ENCODE measurements at regions not wholly inside any gene's neighbourhood (a gene's known extent, or its start where the extent isn't known, plus 50 kb on each side); places are given as distances from the start of the nearest gene placed in this dataset.

DNA sequence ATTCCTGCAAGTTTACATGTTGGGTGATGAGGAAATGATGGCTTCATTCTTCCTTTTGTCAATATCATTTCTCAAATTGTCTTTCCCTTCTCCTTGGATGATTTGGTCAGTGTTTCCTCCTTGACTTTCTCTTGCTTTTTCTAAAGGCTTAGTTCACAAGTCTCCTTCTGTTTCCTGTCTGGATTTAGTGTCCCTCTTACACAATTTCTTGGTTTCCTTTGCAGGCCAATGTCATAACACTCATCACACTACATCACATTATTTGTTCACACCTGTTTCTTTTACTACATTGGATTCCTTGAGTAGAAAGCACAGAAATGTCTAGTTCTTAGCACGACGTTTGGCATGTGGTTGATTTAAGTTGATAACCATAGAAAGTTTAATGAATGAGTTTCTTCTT lies 490.7 kb downstream of the TDRD3 start:
- TF ChIP-seq, protein P1, sequence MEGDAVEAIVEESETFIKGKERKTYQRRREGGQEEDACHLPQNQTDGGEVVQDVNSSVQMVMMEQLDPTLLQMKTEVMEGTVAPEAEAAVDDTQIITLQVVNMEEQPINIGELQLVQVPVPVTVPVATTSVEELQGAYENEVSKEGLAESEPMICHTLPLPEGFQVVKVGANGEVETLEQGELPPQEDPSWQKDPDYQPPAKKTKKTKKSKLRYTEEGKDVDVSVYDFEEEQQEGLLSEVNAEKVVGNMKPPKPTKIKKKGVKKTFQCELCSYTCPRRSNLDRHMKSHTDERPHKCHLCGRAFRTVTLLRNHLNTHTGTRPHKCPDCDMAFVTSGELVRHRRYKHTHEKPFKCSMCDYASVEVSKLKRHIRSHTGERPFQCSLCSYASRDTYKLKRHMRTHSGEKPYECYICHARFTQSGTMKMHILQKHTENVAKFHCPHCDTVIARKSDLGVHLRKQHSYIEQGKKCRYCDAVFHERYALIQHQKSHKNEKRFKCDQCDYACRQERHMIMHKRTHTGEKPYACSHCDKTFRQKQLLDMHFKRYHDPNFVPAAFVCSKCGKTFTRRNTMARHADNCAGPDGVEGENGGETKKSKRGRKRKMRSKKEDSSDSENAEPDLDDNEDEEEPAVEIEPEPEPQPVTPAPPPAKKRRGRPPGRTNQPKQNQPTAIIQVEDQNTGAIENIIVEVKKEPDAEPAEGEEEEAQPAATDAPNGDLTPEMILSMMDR (IDR thresholded peaks at IDR 0.05; ENCODE audit: low read depth, low read length, poor library complexity, severe bottlenecking) = no peak
- no peak for TF ChIP-seq EZH2phosphoT487 (IDR thresholded peaks at IDR 0.05; ENCODE audit: borderline replicate concordance, low read length)

Data from DOHH2 (cell line).